Heart right ventricle (tissue), 16 donors: ENCODE measurements at regions not wholly inside any gene's neighbourhood (a gene's known extent, or its start where the extent isn't known, plus 50 kb on each side); places are given as distances from the start of the nearest gene placed in this dataset.
A peak's percentile ranks its signal among the peaks of the same experiment; 100 is the strongest.

Source experiments
- ATAC-seq, 8 donors: fragments of 200-7000 bp; cut with Tn5 transposase; one replicate each; pipeline ENCODE4 v1.9.1; 2020; ENCODE audit warnings: mild to moderate bottlenecking in 8 of 8, moderate library complexity in 8 of 8, moderate number of reproducible peaks in 1 of 8
- DNase-seq, 2 donors: peaks; one replicate each; pipeline ENCODE4 v3.0.0-alpha.2; 2020
- H3K27ac ChIP-seq, 10 donors: fragments of 200-600 bp; sonication (generic) in 2 of 10; one replicate each; pipeline versions ENCODE4 v1.5.0 to v1.8.0; 2020 to 2022; ENCODE audit warnings: mild to moderate bottlenecking in 3 of 10
- H3K27me3 ChIP-seq, 7 donors: fragments of 200-600 bp; one replicate each; pipeline ENCODE4 v1.8.0; 2021 to 2022; ENCODE audit warnings: mild to moderate bottlenecking in 2 of 7
- H3K36me3 ChIP-seq, 9 donors: fragments of 200-600 bp; sonication (generic) in 1 of 9; one replicate each; pipeline versions ENCODE4 v1.5.0 to v1.8.0; 2020 to 2022; ENCODE audit warnings: mild to moderate bottlenecking in 2 of 9
- H3K4me1 ChIP-seq, 9 donors: fragments of 200-600 bp; sonication (generic) in 1 of 9; one replicate each; pipeline versions ENCODE4 v1.5.0 to v1.8.0; 2020 to 2022; ENCODE audit warnings: mild to moderate bottlenecking in 4 of 9
- H3K4me3 ChIP-seq, 10 donors: fragments of 200-600 bp; sonication (generic) in 2 of 10; one replicate each; pipeline versions ENCODE4 v1.5.0 to v1.8.0; 2020 to 2022; ENCODE audit warnings: mild to moderate bottlenecking in 7 of 10, moderate library complexity in 2 of 10
- H3K9me3 ChIP-seq, 11 donors: fragments of 200-600 bp in 10 of 11; sonication (generic) in 2 of 11; one replicate each; pipeline versions ENCODE4 v1.5.0 to v1.8.0; 2013 to 2022; ENCODE audit warnings: mild to moderate bottlenecking in 2 of 11, control low read depth in 1 of 11, moderate library complexity in 1 of 11
- WGBS, 2 donors: extraction: QIAGEN DNeasy Blood & Tissue Kit; methylation state at CpG; one replicate each; pipeline ENCODE4 v1.1.7; 2013; ENCODE audit warnings: inconsistent platforms in 1 of 2; 5-methylcytosine and 5-hydroxymethylcytosine counted together
- intact Hi-C, 10 donors: fragments of 100-400 bp; cut with DNase I; formaldehyde crosslinking; loops; one replicate each; pipeline versions ENCODE4 v1.11.1 to v1.14.2; 2022
- TF ChIP-seq, protein P1 (sequence below), 9 donors: fragments of 200-600 bp; sonication (generic) in 2 of 9; IDR thresholded peaks; one replicate each; pipeline versions ENCODE4 v1.5.0 to v1.8.0; 2021 to 2022; ENCODE audit warnings: antibody characterized with exemption in 9 of 9, mild to moderate bottlenecking in 5 of 9, moderate library complexity in 1 of 9
- donor health status: Arrhythmogenic right ventricular cardiomyopathy.
- donor health status: ischemic (EF 13 %, LVEDD 7.1; RV severe dilation, severe dysfunction).
- donor health status: healthy with polysubstance abuse.
- donor health status: DM: no; HTN: yes; CAD: no.
- donor health status: DM: no; HTN: no; CAD: no.
- donor health status: ischemic (EF 25% LVEDD 6.9; RV normal size, moderate dysfunction).
- donor health status: ischemic (EF 25% LVEDD 5.7; RV mildly dilated, moderate dysfunction).
- donor health status: healthy.
- donor health status: DM: yes; HTN: yes; CAD: no.
- donor health status: Ischemic cardiomyopathy.
- donor health status: ischemic (EF 35%, LVEDD 5.7; RV mildly dilated, moderate dysfunction).
- donor health status: nonischemic (EF 11% LVEDD 7.7; RV severe dilation, severe dysfunction).
- donor health status: DM: yes; HTN: yes; CAD: no.
- donor health status: PGD.
- donor health status: ischemic (EF 29% LVEDD 5.4; RV normal size, mild dysfunction).
- donor health status: nonischemic (EF 23%, LVEDD 6.1; RV moderate dilation, normal function).

DNA sequence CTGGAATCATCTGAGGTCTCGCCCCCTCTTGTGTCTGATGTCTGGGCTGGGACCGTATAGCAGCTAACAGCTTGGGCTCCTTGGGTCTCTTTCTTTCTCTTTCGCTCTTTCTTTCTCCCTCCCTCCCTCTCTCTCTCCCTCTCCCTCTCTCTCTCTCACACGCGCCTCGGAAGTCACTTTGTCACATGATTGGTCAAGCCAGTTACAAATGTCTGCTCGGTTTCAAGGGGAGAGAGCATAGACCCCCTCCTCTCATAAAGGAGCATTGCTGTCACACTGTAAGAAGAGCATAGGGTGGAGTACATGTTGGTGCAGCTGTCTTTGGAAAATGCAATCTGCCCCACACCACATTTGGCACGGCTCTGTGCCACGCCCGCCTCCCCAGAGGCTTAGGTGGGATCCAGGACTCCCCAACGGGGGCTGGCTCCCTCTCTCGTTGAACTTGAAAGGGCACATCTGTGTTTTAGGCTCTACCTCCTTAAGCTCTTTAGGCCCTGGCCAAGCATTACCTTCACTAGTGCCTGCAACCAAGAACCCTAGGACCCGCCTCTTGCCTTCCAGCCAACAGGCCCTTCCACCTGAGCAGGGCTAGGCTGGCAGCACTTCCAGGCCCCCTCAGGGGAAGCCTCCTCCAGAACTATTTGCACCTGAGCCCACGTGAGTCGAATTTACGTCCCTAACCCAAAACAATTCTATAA lies 61.9 kb upstream of the CACUL1 start:
- H3K27ac ChIP-seq: no peak overlapping the region
- no peak overlapping the region for H3K4me3 ChIP-seq
- TF ChIP-seq, protein P1, sequence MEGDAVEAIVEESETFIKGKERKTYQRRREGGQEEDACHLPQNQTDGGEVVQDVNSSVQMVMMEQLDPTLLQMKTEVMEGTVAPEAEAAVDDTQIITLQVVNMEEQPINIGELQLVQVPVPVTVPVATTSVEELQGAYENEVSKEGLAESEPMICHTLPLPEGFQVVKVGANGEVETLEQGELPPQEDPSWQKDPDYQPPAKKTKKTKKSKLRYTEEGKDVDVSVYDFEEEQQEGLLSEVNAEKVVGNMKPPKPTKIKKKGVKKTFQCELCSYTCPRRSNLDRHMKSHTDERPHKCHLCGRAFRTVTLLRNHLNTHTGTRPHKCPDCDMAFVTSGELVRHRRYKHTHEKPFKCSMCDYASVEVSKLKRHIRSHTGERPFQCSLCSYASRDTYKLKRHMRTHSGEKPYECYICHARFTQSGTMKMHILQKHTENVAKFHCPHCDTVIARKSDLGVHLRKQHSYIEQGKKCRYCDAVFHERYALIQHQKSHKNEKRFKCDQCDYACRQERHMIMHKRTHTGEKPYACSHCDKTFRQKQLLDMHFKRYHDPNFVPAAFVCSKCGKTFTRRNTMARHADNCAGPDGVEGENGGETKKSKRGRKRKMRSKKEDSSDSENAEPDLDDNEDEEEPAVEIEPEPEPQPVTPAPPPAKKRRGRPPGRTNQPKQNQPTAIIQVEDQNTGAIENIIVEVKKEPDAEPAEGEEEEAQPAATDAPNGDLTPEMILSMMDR (IDR thresholded peaks at IDR 0.05): no peak
- DNase-seq (no peak), ATAC-seq (no peak)
- peaks cover 0 to 10% (median 0%) of the 10 kb centered on the region in 9 donors for H3K4me1 ChIP-seq
- no peaks in the 10 kb centered on the region for H3K27me3 ChIP-seq
- intact Hi-C loops: no loop called here
- 75% methylated on average over 16 of the region's 16 CpGs for WGBS, 2 donors
- no peaks in the 10 kb centered on the region for H3K36me3 ChIP-seq
- H3K9me3 ChIP-seq: no peaks in the 10 kb centered on the region

DNA sequence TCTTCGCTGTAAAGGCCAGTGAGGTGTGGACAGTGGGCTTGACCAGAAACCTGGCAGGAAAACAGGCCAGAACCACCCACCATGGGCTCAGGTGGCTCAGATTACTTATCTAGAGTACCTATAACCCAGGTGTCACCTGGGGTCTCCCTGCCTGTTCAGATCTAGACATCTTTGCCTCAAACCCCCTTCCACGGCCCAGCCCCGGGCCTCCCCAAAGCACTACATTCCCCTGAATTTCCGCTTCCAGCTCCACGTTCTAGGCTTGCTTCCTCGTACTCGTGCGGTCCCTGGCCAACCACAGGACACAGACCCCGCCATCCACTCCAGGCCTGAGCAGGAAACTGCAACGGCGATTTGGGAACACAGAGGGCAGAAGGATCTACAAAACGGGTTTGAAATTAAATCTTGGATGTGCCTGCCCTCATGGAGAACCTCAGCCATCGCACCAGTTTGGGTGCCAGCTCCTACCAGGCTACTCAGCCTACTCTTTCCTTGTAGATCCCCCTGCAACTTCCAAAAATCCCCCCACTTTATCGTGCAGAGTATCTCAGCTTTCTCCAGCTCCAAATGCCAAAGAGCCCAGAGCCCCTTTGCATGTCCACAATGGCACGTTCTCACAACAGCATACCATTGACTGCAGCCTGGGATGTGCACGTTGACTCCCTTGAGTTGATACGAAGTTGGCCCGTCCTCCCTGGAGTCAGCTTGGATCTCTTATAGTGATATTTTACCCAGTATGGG lies 62.7 kb upstream of the CACUL1 start:
- DNase-seq (no peak), ATAC-seq (no peak)
- intact Hi-C loops: no loop called here
- H3K4me3 ChIP-seq: no peak overlapping the region
- H3K27me3 ChIP-seq: no peaks in the 10 kb centered on the region
- no peak overlapping the region for H3K27ac ChIP-seq
- WGBS, 2 donors: 90 to 91% methylated on average over 18 of the region's 18 CpGs
- no peaks in the 10 kb centered on the region for H3K36me3 ChIP-seq
- TF ChIP-seq, protein P1 (IDR thresholded peaks at IDR 0.05): no peak
- no peaks in the 10 kb centered on the region for H3K9me3 ChIP-seq
- H3K4me1 ChIP-seq: peaks cover 0 to 10% (median 0%) of the 10 kb centered on the region in 9 donors

DNA sequence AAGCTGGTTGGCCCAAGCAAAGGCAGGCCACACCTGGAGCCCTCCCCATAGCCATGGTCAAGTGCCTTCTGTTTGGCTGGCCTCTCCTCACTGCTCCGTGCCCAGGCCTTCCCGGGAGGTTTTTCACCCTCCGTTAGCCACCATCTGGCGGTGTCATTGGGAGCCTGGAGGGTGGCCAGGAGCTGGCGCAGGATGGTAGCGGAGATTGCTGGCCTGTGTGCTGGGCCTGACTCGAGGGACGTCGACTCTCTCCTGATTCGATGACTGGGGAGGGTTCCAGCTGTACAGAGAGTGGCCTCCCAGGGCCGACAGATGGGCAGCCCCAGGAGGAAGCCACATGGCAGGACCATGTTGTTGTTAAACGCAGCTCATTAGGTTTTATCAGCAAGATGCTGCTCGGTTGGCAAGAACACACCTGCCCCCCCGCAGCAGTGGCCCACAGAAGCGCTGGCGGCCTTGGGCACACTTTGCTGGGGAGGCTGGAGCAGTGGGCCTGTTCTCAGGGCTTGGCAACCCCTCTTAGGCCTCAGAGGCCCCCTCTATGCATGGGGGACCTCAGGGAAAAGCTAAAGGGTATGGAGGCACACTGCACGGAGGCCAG lies 64.0 kb upstream of the CACUL1 start:
- no peak overlapping the region for H3K4me3 ChIP-seq
- intact Hi-C loops: no loop called here
- H3K27me3 ChIP-seq: no peaks in the 10 kb centered on the region
- peak; percentile 26 to 88 (median 59) for ATAC-seq
- WGBS, 2 donors: 64 to 75% methylated on average over 17 of the region's 17 CpGs
- H3K9me3 ChIP-seq: no peaks in the 10 kb centered on the region
- no peak overlapping the region for H3K27ac ChIP-seq
- no peaks in the 10 kb centered on the region for H3K36me3 ChIP-seq
- DNase-seq: peak in 1 of 2 donors; percentile 31
- peaks cover 0 to 10% (median 0%) of the 10 kb centered on the region in 9 donors for H3K4me1 ChIP-seq
- TF ChIP-seq, protein P1 (IDR thresholded peaks at IDR 0.05): no peak

DNA sequence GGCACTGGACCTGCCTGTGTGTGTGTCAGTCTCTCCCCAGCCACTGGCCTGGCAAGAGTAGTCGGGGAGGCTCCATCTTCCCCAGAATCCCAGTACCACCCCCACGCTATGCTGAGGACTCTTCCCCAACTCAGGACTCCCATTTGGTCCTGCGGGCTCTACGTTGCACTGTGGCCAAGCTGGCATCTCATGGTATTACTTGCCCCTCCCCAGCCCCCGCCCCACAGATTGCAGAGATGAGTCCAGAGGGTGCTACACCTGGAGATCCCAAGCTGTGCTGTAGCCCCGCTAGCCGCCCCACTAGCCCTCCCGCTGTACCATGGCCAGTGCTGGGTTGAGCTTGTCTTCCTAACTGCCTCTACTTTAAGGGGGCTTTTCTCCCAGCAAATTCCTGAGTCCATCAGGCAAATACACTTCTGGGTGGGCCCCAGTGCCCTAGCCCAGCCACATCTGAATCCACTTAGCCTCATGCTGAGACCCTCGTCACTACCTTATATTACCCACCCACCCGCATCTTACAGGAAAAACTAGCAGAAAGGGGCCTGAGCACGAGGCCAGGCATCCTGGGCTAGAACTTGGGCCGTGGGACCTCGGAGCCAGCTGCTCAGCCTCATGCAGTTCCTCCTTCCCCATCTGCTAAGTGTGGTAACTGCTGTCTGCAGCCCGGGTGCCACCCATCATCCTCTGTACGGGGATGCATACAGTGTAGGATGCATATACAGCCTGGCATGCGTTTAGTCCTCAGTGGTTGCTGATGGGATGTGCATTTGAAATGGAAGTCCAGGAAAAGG lies 65.8 kb upstream of the CACUL1 start:
- 84 to 91% methylated on average over 16 of the region's 16 CpGs for WGBS, 2 donors

More for the DNA sequence above, 65.8 kb upstream of the CACUL1 start:
- Histone ChIP-seq H3K4me1 (peaks cover 0 to 10% (median 0%) of the 10 kb centered on the region in 9 donors), H3K36me3 (no peaks in the 10 kb centered on the region), H3K4me3 (no peak overlapping the region), H3K27ac (no peak overlapping the region), H3K9me3 (no peaks in the 10 kb centered on the region), H3K27me3 (no peaks in the 10 kb centered on the region)
- DNase-seq (no peak), ATAC-seq (no peak)
- TF ChIP-seq, protein P1 (IDR thresholded peaks at IDR 0.05): no peak
- intact Hi-C loops: no loop called here
